RCC 7860 (cell line): ENCODE measurements at regions not wholly inside any gene's neighbourhood (a gene's known extent, or its start where the extent isn't known, plus 50 kb on each side); places are given as distances from the start of the nearest gene placed in this dataset.

Source experiments
- DNase-seq: peaks from one replicate; pipeline ENCODE4 v3.0.0-alpha.2; 2015; ENCODE audit warnings: low spot score
- FAIRE-seq: peaks from 2 replicates; lab custom pipeline; 2012; peaks lifted over from hg19 to GRCh38; lab: Jason Lieb, UNC

- no peak for DNase-seq
- FAIRE-seq, result no peak
Measured at GRCh38 chr11:112507281-112507680, 246.6 kb upstream of the PLET1 start.

DNA sequence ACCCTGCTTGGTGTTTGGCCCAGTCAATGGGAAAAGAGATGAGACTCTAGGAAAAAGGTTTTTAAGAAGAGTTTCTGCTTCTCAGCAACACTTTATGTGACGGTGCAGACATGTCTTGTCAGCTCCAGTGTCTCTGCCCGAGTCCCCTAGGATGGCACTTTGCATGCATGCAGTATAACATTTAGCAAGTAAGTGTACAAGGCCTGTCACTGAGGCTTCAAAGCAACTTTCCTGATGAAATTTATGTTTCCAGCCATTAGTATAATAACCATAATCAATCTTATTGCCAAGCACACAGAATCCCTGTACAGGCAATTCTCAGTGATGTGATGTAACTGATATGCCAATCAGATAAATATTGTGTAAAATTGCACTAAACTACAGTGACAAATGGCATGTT lies 248.1 kb upstream of the PLET1 start:
- DNase-seq, result no peak
- no peak for FAIRE-seq

GRCh38 chr11:112509300-112509699 lies 248.6 kb upstream of the PLET1 start:
- no peak for FAIRE-seq
- DNase-seq, result no peak

DNA sequence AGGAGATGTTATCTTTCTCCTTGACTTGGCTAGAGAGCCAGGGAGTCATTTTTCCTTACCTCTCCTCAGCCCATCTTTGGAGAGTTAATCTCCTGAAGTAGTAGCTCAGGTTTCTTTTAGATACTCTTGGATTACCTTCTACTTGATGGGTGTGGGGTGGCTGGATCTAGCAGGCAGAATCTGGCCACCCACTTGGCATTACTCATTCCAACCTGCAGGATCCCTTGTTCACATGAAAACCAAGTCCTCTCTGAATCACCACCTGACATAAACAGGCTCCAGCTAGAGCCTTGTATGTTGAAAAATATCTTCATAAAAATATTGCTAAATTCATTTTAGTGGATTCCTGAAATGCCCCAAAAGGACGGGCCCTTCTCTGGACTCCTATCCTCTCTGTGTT lies 250.6 kb upstream of the PLET1 start:
- no peak for DNase-seq
- no peak for FAIRE-seq

- no peak for FAIRE-seq
- DNase-seq, result no peak
Measured at GRCh38 chr11:112511911-112512310, 251.3 kb upstream of the PLET1 start.

- no peak for FAIRE-seq
- DNase-seq, result no peak
Measured at GRCh38 chr11:112513417-112513816, 252.8 kb upstream of the PLET1 start.

- FAIRE-seq, result no peak
- DNase-seq, result no peak
Measured at GRCh38 chr11:112514011-112514740, 253.5 kb upstream of the PLET1 start.

DNA sequence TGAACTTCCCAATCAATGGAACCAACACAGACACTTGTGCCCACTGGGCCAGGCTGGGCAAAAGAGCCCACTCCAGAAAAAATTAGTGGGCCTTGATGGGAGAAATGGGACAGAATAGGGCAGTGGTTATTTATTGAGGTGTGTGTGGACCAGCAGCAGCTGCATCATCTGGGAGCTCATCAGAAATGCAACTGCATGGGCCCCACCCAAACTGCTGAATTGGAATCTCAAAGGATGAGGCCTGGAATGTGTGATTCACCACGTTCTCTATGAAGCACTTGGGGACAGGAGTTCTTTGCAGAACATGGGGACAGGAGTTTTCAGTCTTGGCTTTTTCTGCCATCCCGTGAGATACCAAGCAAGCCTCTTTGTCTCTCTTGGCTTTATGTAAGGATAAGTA lies 255.6 kb upstream of the PLET1 start:
- FAIRE-seq, result no peak
- DNase-seq, result no peak

DNA sequence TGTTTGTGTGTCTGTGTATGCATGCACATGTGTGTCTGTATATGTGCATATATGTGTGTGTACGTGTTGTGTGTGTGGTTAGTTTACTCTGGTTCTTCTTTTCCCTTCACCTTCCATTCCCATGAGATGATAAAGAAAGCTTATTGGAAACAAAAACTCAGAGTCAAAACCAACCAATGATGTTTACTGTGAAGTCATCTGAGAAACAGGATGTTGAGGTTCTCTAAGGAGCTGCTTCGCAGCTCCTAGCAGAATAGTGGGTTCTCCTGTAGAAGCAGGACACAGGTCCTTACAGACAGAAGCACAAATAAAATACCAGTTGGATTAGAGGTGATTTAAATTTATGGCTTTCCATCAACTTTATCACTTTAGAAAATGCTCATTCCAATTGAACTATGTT lies 256.1 kb upstream of the PLET1 start:
- DNase-seq, result no peak
- FAIRE-seq, result no peak

DNA sequence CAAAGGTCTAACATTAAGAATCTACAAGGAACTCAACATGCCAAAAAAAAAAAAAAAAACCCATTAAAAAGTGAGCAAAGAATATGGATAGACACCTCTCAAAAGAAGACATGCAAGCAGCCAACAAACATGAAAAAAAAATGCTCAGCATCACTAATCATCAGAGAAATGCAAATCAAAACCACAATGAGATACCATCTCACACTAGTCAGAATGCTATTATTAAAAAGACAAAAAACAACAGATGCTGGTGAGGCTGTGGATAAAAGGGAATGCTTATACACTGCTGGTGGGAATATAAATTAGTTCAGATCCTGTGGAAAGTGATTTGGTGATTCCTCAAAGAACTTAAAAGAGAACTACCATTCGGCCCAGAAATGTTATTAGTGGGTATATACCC lies 257.7 kb upstream of the PLET1 start:
- no peak for FAIRE-seq
- no peak for DNase-seq

- DNase-seq, result no peak
- FAIRE-seq, result no peak
Measured at GRCh38 chr11:112519751-112520150, 259.1 kb upstream of the PLET1 start.

DNA sequence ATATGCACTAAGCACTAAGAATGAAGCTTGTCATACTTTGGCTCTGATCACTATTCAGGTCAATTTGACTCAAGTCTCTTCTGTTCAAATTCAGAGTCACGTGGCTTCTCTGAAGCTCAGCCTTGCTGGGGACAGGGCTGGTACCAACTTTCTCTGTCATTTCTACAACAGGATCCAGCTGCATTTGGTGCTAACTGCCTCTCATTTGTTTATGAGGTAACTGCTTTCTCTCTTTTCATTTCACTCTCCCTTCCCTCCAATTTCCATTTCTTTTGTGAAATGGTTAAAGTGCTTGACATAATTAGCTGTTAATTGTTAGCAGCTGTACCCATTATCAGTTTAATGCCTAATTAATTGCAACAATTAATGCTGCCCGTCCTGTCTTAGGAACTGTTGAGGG lies 259.7 kb upstream of the PLET1 start:
- no peak for DNase-seq

DNA sequence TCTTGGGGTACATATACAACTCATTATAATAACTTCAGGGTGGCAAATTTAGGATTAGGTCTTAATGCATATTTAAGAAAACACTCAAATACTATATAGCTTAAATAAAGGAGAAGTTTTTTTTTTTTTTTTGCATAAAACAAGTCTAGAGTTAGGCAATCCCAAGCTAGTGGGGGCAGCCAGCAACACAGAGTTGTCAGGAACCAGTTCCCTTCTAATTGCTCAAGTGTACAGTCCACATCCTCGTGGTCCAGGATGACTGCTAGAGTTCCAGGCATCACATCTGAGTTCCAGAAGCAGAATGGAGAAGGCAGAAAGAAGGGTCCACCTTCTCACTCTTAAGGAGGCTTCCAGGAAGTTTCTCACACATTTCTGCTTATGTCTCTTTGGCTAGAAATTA lies 261.9 kb upstream of the PLET1 start:
- DNase-seq, result no peak
- FAIRE-seq, result no peak

More for the DNA sequence above, 259.7 kb upstream of the PLET1 start:
- FAIRE-seq, result no peak

GRCh38 chr11:112523031-112523430 lies 262.4 kb upstream of the PLET1 start:
- FAIRE-seq (no peak), DNase-seq (no peak)

GRCh38 chr11:112523477-112523876 lies 262.8 kb upstream of the PLET1 start:
- DNase-seq, result no peak
- FAIRE-seq, result no peak

GRCh38 chr11:112523951-112524350 lies 263.3 kb upstream of the PLET1 start:
- no peak for FAIRE-seq
- DNase-seq, result no peak

- FAIRE-seq (no peak), DNase-seq (no peak)
Measured at GRCh38 chr11:112524798-112525197, 264.1 kb upstream of the PLET1 start.

- FAIRE-seq, result no peak
- DNase-seq, result no peak
Measured at GRCh38 chr11:112525270-112525669, 264.6 kb upstream of the PLET1 start.

DNA sequence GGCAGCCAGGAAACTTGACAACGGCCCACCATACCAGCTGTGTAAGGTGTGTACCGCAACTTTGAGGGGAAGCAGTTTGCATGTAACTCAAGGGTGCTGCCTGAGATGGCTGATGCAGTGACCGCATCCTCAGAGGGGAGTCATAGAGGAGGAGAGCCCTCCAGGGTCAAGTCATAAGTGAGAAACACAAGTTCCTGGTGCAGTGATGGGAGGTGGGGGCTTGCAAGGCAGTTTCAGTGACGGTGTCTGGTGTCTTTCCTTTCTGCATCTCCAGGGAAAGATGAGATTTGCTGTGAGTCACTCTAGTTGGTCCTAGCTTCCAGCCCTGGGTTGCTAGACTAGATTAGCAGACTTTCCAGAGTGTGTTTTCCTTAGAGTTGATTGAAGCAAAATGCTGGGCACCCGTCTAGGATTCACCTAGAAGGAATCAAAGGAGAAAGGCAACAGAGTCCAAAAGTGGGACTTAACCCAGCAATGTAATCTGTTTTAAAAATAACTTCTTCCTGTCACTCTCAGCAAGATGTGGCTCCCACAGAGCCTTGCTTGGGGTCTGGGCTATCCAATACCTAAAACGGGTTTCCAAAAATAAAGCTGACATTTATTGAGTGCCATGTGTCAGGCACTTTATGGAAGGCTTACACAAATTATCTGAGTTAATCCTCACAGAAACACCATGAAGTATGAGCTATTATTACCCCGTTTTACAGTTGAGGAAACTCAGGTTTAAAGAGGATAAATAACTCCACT lies 265.4 kb upstream of the PLET1 start:
- FAIRE-seq (no peak), DNase-seq (no peak)

DNA sequence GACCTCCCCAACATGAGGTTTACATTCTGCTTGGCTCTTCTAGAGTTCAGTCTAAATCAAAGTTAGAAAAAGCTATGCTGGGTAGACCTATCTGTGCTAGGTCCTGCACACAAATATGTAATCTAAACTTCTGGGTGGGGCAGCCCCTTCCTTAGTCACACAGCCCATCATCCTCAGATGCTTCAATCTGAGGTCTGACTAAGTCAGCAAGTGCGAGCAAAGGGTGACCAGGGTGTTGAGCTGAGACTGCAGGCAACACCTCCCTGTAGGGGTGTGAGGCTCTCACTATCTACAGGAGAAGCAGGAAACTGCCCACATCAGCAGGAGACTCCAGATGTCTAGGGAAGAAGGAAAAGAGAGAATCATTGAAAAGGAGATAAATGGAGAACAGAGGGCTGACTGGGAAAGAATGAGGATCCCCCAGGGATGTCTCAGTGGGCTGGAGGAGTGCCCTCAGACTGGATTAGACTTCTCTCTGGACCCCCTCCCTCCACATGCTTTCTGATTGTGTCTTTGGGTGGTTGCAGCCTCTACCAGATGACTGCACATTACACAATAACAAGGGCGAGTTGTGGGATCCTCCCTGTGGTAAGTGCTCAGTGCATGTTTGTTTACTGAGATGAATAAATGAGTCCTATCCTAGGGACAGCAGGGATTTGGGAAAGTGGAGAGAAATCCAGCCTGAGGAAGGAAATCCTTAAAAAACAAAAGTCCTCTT lies 266.2 kb upstream of the PLET1 start:
- FAIRE-seq (no peak), DNase-seq (no peak)

DNA sequence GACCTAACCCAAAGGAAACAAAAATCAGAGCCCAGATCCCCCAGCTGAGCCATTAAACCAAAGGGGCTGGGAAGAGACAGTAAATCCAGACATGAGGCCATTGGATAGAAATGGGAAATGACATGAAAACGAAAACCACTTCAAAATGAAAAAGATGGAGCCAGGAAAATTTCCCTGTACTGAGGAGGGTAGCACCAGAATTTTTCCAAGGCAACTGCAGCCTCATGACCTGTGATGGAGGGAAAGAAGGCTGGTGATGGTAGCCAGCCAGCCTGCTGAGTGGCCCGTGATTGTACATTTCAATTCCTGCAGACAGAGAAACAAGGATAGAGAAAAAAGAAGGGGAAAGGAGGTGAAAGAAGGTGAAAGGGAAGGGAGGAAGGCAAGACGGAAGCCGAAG lies 268.4 kb upstream of the PLET1 start:
- DNase-seq (no peak), FAIRE-seq (no peak)

- FAIRE-seq (no peak), DNase-seq (no peak)
Measured at GRCh38 chr11:112532506-112532905, 271.8 kb upstream of the PLET1 start.
